ENCODE measurements at regions not wholly inside any gene's neighbourhood (a gene's known extent, or its start where the extent isn't known, plus 50 kb on each side); places are given as distances from the start of the nearest gene placed in this dataset.

- DNase-seq, result no peak
Observed at GRCh38 chr5:166317425-166317824, 1974.0 kb upstream of the WWC1 start.

GRCh38 chr5:166320920-166321480, 1970.4 kb upstream of the WWC1 start:
- no peak for DNase-seq

- DNase-seq, result no peak
Observed at GRCh38 chr5:166324372-166324771, 1967.1 kb upstream of the WWC1 start.

GRCh38 chr5:166329149-166329800, 1962.2 kb upstream of the WWC1 start:
- DNase-seq, result no peak

GRCh38 chr5:166330036-166330435, 1961.4 kb upstream of the WWC1 start:
- DNase-seq, result no peak

GRCh38 chr5:166331521-166331920, 1959.9 kb upstream of the WWC1 start:
- DNase-seq, result no peak

- DNase-seq, result no peak
Observed at GRCh38 chr5:166338801-166339200, 1952.6 kb upstream of the WWC1 start.

- DNase-seq, result no peak
Observed at GRCh38 chr5:166340039-166340438, 1951.4 kb upstream of the WWC1 start.

- DNase-seq, result no peak
Observed at GRCh38 chr5:166341740-166342337, 1949.6 kb upstream of the WWC1 start.

- no peak for DNase-seq
Observed at GRCh38 chr5:166342402-166342801, 1949.0 kb upstream of the WWC1 start.

- DNase-seq, result no peak
Observed at GRCh38 chr5:166346726-166347374, 1944.6 kb upstream of the WWC1 start.

GRCh38 chr5:166349046-166349445, 1942.4 kb upstream of the WWC1 start:
- no peak for DNase-seq

GRCh38 chr5:166353580-166353979, 1937.9 kb upstream of the WWC1 start:
- no peak for DNase-seq

GRCh38 chr5:166354332-166354731, 1937.1 kb upstream of the WWC1 start:
- DNase-seq, result no peak

- DNase-seq, result no peak
Observed at GRCh38 chr5:166356096-166356495, 1935.3 kb upstream of the WWC1 start.

GRCh38 chr5:166358127-166358830, 1933.2 kb upstream of the WWC1 start:
- no peak for DNase-seq

- DNase-seq, result no peak
Observed at GRCh38 chr5:166363087-166363760, 1928.2 kb upstream of the WWC1 start.

- no peak for DNase-seq
Observed at GRCh38 chr5:166365164-166365563, 1926.3 kb upstream of the WWC1 start.

GRCh38 chr5:166367391-166367790, 1924.1 kb upstream of the WWC1 start:
- no peak for DNase-seq

GRCh38 chr5:166369346-166369745, 1922.1 kb upstream of the WWC1 start:
- DNase-seq, result no peak

- no peak for DNase-seq
Observed at GRCh38 chr5:166369807-166370206, 1921.6 kb upstream of the WWC1 start.

- DNase-seq, result no peak
Observed at GRCh38 chr5:166370928-166371690, 1920.3 kb upstream of the WWC1 start.

Measured in activated CD4-positive, alpha-beta T cell treated with anti-CD3 and anti-CD28 coated beads for 1 hour (primary cell).